IPS-NIHi11 (cell line): ENCODE measurements at regions not wholly inside any gene's neighbourhood (a gene's known extent, or its start where the extent isn't known, plus 50 kb on each side); places are given as distances from the start of the nearest gene placed in this dataset.

Source experiments
- DNase-seq: peaks from one replicate; pipeline ENCODE4 v3.0.0; 2012; ENCODE audit warnings: mixed read lengths, low spot score

DNA sequence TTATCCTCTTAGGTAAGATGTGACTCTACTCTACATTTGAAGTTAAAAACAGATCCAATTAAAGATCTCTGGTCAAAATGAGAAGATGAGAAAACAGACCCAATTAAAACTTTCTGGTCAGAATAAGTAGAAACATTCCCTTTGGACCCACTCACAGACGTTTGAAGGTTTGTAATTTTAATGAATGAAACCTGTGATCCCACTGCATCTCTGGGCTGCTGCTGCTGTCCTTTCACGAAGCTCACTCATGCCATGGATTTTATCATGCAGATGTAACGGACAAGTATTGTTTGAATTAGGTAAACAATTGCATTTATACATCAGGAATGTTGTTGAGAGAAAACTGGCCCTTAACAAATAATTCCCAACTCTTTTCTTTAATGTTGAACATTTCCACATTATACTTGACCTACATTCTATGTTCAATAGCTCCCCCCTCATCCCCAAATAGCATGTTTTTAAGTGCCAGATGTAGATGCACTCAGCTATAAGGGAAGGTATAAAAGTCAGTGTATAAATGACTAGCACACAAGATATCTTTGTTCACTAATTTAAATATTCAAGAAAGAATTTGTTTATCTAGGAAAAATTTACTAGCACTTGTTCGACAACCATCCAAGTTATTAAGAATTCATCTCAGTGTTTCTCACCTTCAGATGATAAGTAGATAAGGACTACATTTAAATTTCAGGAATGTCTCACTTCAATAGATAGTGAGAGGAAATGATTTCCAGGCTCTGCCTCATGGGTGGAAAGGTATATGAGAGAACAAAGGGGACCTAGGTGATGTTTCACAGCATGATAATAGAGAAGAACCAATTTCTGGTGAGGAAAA lies 202.3 kb upstream of the LMNTD1 start:
- DNase-seq = no peak

DNA sequence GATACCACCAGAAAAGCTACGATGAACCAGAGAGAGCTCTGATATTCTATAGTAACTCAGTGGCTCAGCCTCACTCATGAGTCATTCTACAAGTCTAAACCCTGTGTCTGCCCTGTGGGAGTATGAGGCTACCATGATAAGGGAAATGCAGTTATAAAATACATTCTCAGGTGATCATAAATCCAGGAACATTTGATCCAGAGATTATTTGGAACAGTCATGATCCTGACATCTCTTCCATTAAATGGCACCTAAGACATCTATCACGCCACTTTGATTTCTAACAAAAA lies 202.6 kb upstream of the RASSF8 start:
- DNase-seq = no peak

DNA sequence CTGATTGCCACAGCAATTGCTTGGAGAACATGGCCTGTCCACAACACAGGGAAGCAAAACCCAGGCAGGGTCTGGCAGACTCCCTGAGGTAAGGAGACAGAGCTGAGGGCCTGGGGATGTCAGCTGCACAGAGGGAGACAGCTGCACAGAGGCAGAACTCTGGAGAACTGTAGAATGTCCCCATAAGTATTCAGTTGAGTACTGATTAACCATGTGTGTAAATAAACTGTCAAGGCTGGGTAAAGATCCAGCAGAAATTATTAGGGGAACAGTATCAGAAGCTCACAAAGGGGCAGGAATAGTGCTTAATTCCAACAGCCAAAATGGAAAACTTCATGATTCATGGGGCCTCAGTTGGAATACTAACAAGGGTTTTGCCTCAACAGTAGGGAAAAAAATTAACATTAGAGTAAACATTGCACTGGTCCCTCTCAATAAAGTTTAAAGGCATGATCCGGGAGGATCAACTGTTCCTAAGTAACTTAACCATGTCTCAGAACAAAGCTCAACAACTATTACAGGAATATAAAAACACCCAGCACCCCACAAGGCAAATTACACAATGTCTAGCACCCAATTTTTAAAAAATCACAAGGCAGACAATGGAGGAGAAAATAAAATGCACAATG lies 201.3 kb upstream of the RASSF8 start:
- no peak for DNase-seq

DNA sequence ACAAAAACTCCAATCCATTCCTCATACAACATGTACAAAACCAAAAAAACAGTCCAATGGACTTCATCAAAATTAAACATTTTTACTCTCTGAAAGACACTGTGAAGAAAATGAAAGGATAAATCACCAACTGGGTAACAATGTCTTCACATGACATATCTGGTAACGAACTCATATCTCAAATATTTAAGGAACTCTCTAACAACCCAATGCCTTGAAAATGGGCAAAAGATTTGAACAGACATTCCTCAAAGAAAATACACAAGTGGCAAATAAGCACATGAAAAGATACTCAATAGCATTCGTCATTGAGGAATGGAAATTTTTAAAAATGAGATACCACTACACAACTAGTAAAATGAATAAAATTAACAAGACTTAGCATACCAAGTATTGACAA lies 198.7 kb upstream of the RASSF8 start:
- no peak for DNase-seq

DNA sequence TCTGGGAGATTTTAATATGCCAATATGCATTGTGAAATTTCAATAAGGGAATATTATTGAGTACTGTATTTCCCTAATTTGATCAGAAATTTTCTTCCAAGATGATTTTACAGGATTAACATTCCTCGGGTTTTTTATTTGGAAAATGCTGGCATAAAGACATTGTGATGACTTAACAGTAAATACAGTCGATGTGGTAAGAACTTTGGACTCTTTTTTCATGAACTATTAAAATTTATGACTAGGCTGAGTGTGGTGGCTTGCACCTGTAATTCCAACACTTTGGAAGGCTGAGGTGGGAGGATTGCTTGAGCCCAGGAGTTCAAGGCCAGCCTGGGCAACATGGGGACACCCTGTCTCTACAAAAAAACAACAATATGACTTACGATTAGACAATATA lies 197.1 kb upstream of the RASSF8 start:
- DNase-seq = no peak

DNA sequence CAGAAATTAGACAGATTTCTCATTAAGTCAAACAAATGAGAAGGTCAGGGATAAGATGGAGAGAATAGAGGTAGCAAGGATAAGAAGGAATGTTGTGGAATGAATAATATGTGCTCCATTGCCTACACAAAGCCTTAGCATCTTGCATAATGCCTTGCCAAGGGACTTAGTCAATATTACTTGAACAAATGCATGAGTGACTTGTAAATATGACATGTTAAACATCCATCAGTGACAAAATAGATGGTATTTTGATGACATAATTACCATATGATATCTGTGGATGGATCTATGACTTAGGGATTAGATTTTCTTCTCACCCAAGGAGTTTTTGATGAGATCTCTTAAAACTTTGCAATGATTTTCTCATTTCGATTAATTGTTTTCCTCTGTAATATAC lies 194.1 kb upstream of the RASSF8 start:
- no peak for DNase-seq

DNA sequence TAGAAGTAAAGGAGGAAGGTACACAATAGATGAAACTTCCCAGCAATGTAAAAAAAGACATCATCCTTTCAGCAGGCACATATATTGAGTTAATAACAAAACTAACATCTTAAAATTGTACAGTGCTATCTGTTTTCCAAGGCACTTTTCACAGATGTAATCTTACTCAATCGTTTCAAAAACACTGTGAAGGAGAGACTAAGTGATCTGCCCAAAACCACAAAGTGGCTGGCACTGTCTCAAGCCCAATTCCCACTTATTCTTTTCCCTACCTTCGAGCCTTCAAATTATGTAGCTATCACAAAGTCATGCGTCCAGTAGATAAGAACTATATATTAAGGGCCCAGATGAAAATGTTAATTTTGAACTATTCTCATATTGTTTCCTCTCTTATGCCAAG lies 193.6 kb upstream of the RASSF8 start:
- no peak for DNase-seq

DNA sequence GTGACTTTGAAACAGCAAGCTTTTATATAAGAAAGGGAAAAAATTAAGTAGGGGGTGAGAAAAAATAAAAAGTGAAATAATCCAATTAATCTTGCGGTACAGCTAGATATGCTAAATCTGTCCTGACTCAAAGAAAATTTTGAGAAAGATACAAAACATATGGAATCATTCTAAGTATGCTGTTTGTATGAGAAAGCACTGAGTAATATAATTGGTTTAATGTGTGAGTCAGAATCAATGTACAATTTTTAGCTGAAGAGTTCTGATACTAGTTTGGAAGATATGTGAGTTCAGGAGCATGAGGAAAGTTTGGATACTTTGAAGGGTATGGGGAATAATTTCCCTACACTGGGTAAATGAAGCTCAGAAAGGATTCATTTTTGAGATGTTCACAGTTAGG lies 190.9 kb upstream of the RASSF8 start:
- DNase-seq = no peak

DNA sequence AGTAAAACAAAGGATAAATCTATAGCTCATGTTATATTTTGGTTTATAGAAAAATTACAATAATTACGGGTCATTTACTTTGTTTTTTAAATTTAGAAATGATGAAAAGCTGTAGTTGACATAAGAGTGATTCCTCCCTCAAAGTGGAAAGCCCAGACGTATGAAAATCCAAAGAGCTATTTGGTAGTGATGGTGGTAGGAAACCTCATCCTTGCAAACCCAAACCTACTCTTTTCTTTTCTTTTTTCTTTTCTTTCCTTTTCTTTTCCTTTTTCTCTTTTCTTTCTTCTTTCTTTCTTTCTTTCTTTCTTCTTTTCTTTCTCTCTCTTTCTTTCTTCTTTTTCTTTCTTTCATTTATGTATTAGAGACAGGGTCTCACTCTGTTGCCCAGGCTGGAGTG lies 190.3 kb upstream of the RASSF8 start:
- DNase-seq = no peak

DNA sequence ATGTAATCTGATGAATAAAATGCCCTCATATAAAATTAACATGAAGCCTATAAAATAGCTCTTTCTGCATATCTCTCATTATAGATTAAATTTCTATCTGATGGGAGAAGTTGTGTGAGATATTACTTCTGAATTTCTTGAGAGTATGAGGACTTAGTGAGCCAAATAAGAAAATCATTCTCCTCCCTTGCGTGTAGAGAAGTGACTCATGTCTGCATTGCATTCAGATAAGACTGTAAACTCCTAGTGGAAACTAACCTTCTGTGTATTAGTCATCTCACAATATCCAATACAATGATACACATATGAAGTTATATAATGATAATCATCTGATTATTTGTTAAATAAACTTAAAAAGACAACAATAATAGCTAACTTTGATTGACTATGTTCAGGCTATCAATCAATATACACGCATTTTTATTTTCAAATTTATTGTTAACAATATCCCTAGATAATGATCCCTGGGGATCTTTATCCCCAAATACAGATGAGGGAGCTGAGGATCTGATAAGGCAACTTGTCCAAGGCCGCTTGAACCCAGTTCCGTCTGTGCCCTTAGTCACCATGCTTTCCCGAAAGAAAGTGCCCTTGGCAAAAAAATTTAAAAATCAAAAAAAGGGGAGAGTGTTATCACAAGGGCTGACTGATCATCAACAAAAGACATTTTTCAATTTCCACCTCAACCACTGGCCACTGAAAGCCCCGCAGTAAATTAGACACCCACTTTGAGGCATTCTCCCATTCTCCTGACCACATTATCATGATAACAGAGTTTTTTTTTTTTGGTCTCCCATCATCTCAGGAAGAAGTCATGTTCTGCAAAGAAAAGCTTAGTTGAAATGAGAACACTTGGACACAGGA lies 189.2 kb upstream of the RASSF8 start:
- DNase-seq = no peak

DNA sequence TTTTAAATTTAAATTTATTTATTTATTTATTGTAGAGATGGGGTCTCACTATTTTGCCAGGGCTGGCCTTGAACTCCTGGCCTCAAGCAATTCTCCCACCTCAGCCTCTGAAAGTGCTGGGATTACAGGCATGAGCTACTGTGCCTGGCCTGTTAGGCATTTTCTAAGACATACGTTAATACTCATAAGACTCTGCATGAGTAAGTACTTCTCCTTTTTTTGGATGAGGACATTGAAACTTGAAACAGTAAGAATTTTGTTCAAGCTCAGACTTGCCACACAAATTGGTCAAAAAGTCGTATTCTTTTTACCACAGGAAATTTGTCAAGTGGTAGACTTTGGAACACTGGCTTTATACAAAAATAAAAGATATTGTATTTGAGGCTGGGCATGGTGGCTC lies 187.4 kb upstream of the RASSF8 start:
- no peak for DNase-seq

DNA sequence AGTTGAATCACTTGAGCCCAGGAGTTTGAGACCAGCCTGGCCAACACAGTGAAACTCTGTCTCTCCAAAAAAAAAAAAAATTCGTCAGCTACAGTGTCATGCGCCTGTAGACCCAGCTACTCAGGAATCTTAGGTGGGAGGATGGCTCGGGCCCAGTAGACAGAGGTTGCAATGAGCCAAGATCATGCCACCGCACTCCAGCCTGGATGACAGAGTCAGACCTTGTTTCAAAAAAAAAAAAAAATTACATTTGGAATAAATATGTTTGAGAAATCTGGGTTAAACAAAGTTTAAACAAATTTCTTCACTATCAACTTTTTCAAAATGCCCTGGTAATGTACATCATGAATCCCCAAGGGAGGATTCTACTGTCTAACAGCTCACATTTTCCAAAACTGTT lies 187.0 kb upstream of the RASSF8 start:
- DNase-seq = no peak

DNA sequence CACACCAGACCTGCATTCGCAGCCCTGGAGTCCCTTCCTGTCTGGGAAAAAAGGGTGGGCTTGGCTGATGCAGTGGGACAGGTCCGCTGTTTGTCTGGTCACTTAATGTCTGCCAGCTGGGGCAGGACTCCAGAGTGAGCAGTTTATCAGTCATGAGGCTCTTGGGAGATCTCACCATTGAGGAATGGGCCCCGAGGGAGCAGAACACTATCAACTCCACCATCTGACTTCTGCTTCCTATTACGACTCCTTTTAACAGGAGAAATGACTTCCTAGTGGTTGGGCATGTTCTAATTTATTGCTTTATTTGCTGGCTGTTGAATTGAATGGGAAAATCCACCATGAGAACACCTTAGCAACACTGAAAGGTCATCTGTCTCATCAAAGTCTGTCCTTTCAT lies 182.5 kb upstream of the RASSF8 start:
- no peak for DNase-seq

DNA sequence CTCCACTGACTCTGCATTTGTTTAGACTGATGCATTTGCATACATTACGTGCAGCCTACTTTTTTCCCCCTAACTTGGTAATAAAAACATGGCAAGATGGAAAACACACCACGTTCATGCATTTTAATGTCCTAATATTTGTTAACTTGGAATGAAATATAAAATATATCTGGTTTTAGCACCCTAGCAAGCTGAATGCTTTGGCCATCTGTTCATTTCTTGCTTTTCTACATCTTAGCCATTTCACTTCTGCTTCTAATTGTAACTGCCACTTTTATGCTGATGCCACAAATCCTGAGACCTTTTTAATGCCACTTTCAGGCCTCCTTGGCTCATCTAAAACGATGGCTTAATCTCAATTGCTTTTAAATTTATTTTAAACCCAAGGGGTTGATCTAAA lies 177.7 kb upstream of the RASSF8 start:
- no peak for DNase-seq

DNA sequence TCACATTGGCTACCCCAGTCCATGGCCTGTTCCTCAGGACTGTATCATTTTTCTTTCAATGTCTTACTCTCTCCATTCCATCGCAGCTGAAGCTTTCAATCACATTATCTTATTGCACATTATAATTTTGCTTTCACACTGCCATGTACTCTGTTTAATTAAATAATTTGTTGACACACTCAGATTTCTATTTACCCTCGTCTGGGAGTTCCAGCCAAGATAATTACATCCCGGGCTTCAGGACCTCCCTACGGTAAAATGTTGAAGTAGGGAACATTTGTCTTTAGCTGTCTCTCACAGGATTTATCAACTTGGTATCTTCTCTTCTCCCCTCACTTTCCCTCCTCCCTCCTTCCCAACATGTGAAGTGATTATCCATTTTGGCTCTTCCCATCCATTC lies 177.2 kb upstream of the RASSF8 start:
- DNase-seq = no peak

DNA sequence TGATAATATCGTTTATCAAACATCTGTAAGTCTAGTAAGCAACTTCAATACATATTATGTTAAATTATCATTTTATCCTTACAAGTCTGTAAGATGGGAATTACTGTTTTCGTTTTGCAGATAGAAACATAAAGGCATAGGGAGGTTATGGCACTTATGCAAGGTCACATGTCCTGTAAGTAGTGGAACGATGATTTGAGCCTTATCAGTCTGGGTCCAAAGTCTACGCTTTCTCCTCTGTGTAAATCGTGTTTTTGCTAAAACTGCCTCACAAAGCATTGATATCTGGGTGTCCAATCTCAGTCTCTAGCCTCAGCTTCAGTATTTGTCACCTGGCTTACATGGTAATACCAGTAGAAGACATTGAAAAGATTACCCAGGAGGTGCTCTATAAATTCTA lies 174.9 kb upstream of the RASSF8 start:
- DNase-seq = no peak

DNA sequence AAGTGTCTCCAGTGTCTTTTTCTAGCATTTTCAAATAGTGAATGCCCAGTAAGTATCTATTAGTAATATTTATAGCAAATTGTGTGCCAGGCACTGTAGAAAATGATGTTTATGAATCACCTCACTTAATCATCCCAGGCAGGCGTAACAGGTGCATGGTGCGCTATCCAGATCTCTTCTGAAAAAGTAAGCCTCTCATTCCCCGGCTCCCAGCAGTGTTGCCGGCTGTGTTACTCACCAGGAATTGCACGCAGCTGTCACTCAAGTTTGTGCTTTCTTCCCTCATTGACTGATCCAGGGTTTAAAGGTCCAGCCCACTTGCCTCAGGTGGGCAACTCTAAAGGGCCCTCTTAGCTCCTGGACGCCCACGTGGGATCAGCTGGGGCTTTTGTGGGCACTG lies 173.8 kb upstream of the RASSF8 start:
- DNase-seq = no peak

DNA sequence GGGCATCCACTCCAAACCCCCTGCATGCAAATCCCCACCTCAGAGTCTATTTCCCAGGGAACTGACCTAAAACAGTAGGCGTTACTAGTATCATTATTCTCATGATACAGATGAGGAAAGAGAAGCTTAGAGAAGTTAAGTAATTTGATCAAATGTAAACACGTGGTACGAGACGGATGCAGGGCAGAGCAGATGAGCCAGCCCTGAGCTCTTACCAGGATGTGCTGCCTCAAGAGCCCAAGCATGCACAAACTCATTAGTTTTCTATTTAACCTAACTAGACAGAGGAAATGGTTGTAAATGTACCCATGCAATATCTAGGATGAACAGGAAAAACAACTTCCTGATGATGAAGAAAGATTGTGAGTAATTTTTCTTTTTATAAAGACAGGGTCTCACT lies 173.3 kb upstream of the RASSF8 start:
- no peak for DNase-seq

DNA sequence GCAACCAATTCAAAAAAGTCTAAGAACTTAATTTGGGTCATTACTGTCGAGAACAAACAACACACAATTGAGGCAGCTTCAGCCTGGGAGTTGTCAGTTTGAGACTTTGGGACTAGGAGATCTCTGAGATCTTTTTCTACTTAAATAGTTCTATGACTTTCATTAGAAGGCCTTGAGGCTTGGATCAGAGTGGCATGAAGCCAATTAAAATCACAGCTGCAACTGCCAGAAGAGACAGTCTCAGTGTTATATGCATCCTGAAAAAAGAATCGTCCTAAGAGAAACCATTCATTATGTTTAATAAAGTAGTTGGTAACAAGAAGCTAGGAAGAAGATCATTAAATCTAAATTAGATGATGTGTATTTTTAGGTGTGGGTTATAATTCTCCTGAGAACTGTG lies 170.8 kb upstream of the RASSF8 start:
- no peak for DNase-seq

DNA sequence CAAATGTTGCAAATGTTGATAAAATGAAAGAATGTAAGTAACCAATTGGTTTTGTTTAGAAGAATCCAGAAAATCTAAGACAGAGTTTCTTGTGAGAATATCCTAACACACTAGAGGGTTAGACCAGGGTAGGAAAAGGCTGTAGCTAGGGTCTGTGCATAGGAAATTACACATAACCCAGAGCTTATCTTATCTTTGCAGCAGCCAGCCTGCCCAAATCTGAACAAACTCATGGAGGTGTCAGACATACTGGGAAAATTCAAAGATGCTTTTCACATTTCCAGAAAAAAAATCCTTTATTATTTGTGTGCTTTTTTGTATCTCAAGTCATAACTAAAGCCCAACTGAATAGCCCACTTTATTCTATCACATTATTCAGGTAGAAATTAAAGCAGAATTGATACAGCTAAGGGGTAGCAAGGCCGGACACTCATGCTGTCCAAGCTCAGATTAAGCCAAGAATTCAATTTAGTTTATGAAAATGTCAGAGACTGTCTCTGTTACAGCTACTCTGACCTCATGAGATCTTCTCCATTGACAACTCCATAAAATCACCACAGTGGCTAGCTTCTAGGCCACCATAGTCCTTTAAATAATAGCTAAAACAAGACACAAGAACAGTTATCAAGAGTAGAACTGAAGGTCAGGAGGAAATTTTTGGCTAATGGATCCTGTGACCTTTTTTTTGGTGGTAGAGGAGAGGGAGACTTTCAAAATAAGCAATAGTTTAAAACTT lies 169.6 kb upstream of the RASSF8 start:
- no peak for DNase-seq

DNA sequence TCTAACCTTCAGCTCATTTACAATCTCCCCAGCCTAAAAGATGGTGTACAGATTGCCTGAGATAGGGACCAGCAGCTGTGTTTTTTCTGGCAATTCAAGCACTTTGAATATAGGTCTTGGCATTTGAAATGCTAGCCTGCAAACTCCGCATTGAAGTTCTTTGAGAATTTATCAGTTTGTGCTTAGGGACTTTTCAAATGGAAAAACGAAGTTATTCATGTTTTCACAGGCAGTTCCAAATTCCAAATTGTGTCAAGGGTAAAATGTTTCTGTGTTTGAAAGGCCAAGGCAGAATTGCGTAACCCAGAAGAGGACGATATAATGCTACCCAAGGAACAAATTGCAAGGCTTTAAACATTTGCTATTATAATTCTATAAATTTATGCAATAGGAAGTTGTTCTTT lies 168.9 kb upstream of the RASSF8 start:
- DNase-seq = no peak

DNA sequence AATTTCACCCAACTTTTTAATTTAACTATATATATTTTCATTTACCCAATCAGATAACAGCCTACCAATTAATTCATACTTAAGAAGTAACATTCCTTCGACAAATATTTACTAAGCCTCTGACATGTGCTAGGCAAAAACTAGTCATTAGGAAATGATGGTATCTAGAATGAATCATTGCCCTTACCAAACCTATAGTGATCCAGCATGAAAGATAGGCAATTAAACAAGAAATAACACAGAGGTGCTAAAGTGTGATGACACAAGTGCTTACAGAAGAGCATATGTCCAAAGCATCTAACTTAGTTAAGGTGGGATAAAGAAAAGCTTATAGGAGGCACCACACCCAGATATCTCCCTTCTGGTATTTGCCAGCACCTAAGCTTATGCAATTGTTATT lies 166.5 kb upstream of the RASSF8 start:
- DNase-seq = no peak

DNA sequence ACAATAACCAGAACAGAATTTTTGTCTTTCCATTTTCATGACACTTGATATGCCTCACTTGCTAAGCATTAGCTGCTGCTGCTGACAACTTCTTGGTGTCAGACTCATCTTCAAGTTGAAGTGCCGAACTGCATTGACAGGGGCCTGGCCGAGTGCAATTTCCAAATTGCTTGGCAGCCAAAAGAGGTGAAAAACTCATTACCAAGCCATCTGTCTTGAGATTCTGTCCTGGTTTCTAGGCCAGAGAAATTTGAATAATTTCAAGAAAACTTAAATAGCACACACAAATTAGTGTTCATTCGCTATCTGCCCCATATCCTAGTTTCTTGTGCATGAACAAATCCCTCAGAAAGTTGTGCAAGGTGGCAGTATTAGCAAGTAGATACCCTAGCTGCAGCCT lies 165.3 kb upstream of the RASSF8 start:
- no peak for DNase-seq
